Amniotic epithelial cell (primary cell): ENCODE measurements at regions not wholly inside any gene's neighbourhood (a gene's known extent, or its start where the extent isn't known, plus 50 kb on each side); places are given as distances from the start of the nearest gene placed in this dataset.
A peak's percentile ranks its signal among the peaks of the same experiment; 100 is the strongest.

ENCODE experiments used
- DNase-seq: peaks from one replicate; pipeline ENCODE4 v3.0.0-alpha.2; 2010; ENCODE audit warnings: low read depth

DNA sequence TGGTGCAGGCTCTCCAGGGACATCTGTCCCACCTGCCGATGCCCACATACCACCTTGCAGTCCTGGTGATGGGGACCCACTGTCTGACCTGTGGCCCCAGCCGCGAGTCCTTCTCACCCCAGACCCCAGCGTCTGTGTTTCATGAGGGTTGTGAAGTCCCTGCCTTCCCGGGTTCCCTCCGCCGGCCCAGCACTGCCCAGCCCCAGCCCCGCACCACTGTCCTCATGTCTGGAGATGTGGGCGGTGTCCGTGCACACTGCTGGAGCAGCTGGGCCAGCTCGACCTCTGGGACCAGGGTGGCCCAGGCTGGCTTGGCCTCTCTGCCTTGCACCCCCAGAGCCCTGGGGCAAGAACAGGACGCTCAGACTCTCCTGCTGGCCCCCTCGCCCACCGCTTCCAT, 199.5 kb upstream of the CIBAR2 start:
- no peak for DNase-seq

DNA sequence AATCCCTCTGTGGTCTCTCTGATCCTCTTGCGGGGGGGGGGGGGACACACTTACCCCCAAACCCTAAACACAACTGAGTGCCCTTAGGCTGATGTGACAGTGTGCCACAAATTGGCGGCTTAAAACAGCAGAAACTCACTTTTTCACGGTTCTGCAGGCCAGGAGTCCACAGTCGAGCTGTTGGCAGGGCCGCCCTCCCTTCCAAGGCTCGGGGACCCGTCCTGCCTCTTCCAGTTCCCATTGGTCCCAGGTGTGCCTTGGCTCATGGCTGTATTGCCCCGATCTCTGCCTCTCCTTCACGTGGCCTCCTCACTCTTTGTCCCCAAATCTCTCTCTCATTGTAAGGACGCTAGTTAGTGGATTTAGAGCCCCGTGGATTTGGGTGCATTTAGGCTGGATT, 199.9 kb upstream of the CIBAR2 start:
- DNase-seq = no peak

DNA sequence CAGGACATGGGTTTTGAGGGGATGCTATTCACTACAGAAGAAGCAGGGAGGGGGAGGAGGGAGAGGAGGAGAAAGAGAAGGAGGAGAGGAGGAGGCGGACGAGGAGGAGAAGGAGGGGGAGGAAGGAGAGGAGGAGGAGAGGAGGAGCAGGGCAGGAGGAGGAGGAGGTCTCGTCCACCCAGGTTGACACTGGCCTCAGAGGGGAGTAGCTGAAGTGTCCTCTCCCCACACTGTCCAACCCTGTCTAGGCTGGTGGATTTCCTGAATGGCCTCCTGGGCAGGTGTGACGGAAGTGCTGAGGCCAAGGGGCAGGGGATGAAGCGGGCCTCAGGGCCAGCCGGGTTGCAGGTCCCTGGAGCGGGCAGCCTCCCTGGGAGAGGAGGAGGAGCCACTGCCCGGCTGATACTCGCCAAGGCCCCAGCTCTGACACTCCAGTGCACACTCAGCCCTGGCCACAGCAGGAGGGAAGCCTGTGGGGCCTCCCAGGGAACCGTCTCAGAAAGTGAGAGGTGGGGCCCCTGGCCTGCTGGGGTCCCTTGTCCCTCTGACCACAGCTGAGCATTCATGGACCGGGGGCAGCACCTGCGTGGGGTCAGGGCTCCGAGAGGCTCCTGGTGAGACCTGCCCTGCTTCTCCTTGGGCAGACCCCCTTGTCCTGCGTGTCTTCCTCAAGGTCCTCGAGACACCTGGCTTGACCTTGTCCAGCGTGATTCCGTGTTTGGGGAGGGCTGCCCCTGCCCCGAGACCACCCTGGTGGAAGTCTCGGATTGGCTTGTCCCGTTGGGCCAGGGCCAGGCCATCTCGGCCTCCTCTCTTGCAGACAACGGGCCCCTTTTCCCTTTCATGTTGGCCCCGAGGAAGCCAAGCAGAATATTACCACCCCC, 200.6 kb upstream of the CIBAR2 start:
- peak; percentile 36 for DNase-seq

DNA sequence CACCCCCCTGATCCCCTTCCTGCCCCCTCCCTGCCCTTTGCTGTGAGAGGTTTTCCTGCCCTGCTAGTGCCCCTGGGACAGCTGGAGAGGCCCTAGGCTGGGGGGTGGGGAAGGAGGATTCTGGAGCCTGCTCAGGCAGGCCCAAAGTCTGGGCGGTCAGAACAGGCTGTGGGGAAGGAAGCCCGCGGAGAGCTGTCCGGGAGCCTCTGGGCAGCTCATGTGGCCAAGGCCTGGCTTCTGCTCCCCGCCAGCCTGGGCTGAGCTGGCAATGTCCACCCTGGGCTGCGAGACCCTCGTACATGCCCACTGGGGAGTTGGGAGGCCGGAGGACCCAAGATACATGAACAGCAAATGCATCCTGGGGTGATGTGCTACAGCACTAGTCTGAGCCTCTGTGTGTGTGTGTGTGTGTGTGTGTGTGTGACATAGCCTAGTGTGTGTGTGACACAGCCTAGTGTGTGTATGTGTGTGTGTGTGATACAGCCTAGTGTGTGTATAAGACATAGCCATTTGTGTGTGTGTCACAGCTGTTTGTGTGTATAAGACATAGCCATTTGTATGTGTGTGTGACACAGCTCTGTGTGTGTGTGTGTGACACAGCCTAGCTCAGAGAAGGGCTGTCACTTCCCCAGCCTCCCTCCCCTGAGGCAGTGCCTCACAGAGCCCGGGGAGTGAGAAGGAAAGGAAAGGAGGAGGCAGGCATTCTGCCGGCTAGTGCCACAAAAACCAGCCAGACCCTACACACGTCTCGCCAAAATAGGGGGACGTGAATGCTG, 201.4 kb upstream of the CIBAR2 start:
- no peak for DNase-seq

DNA sequence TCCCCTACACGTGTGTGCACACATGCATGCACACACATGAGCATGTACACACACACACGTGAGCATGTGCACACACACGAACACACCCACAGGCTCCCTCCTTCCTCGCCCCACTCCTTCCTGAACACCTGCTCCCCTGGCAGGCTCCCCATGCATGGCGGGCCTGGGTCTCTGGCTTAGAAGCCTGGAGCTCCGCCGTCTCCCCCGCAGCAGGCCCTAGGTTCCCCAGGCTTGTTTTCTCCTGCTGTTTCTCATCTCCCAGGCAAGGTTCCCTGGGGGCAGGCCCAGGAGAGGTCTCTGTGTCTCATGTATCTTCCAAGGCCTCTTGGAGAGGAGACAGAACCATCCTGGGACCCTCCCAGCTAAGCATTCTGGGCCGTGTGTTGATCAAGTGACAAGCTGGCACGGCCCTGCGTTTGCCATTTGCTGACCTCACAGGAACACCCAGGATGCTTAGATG, 202.3 kb upstream of the CIBAR2 start:
- DNase-seq = no peak

DNA sequence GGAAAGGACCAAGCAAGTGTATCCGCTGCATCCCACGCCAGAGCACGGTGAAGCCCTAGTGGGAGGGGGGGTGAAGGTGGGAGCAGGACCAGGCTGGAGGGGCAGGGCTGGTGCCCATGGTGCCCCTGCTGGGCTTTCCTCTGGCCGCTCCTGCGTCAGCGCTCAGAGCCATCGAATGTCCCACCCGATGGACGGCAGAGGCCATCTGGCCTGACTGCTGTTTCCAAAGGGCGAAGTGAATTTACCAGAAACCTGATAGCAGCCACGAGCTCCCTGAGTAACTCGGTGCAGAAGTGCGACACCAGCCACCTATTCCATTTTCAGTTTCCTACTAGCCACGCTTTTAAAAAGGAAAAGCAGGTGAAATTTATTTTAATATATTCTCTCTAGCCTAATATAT, 203.6 kb upstream of the CIBAR2 start:
- no peak for DNase-seq

DNA sequence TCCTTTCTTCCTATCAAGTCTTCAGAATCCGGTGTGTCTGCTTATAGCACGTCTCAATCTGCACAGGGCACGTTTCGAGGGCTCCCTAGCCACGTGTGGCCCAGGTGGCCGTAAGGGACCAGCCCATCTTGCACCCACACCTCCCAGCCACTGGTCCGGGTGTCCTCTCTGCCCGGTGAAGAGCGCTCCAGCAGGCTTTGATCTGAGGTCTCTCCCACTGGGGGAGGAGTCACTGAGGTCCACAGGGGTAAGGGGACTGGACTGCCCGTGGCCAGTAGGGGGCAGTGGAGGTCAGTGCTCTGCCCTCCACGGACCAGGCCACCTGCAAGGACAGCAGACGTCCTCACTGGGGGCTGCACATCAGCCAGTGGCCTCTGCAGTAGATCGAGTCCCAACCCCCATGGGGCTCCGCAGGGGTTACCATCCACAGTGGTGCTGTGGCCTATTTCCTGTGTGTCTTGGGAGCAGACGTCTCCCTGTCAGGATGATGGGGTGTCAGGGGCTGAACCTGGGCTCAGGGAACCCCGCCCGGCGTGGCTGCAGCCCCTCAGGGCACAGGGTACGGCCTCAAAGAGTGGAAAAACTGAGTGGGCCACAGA, 204.1 kb upstream of the CIBAR2 start:
- DNase-seq = peak; percentile 55

DNA sequence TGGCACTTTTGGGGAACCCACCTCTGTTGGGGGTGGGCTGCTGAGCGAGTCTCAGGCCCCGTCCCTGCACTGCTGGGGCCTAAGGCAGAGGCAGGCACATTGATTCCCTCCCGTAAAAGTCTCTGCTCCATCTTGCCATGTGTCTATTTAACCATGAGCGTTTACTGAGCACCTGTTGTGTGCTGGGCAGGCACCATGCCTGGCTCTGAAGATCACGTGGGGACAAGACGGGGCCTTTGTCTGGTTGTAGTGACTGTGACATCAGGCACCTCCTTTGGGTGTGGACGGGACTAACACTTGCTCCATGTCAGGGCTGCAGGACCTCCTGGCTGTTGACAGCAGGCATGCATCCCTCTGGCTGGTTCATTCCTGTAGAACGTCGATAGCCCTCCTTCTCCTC, 204.7 kb upstream of the CIBAR2 start:
- no peak for DNase-seq

DNA sequence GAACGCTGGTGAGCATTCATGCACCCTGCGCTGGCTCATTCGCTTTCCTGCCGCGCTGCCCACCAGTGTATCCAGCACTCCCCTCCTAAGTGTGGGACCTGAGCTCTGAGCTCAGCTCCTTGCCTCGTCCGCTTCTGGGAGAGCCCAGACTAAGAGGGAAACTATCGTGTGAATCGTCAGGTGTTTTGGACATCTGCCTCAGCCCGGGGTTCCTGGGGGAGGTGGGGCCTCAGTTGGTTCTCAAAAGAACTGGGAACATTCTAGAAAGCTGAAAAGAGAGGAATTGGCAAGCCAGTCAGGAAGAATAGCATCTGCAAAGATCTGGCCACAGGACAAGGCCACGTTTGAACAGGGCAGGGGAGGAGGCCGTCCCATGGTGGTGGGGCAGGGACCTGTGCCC, 205.4 kb upstream of the CIBAR2 start:
- no peak for DNase-seq

DNA sequence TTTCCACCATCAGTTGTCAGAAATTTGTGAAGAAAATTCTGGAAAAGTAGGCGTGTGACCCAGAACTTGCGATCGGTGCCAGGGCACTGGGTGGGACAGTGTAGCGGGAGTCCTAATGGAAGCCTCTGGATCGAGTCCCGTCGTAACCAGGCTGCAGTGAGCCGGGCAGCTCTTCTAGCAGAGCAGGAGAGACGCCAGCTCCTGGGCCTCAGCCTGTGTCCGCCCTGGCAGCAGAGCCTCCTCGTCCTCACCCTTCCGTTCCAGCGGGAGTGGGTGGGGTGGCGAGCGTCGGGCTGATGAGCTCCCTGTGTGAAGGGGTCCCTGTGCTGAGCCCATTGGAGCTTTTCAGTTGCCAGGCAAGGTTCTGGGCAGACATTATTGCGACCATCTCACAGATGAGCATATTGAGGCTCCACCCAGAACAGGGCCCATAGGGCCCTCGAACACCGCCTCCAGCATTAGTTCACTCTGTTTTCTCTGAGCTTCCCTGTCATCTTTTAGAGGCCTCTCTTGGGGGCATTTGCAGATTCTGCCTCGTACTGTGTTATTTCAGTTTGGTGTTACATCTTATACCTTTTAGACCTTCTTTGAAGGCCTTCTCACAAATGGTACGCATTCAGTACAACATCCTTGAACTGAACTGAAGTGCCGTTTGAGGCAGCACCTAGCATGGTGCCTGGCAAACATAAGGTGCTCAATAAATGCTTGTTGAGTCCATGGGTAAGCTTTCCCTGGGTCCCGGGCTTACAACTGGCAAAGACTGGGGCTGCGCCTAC, 207.1 kb upstream of the CIBAR2 start:
- DNase-seq = no peak

DNA sequence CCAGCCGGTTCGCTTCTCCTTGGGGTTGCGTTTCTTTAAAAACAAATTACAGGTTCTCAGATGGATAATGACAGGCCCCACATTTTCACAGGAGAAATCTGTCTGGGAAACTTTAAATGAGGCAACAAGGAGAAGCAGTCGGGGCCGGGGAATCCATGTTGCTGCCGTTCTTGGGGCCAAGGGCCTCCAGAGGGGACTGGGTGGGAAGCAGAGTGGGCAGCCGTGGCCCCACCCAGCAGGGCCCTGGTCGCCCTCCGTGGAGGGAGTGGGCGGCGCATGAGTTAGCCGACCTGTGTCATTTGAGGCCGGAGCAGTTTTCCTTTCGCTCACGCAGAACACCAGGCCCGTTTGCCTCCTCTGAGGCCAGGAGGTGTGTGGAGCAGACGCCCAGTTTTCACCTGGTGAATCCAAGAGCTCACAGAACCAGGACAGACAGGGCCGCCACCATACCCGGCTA, 207.7 kb upstream of the CIBAR2 start:
- DNase-seq = no peak

DNA sequence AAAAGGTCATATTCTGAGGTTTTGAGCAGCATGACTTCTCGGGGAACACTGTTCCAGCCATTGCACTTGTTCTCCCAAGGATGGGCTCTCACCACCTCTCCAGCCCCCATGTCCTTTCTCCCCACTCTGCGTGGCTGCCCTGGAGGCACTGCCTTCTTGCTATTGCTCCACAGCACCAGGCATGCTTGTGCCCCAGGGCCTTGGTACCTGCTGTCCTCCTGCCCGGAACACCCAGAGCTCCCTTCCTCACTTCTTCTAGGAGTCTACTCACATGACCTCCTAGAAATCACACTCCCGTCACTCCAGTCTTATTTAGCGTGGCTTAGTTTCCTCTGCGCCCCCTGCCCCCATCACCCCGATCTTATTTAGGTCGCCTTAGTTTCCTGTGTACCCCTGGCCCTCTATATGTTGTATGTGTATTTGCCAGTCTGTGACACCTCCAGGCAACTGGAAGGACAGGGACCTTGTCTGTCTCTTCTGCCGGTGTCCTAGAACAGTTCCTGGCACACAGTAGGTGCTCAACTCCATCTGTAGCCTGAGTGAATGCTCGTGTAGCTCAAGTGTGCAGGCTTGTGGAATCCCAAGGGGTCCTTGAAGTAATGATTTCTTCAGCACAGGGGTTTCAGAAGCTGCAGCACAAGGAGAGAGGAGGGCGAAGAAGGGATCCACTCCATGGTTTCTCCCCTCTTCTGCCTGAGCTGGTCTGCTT, 208.6 kb upstream of the CIBAR2 start:
- no peak for DNase-seq

DNA sequence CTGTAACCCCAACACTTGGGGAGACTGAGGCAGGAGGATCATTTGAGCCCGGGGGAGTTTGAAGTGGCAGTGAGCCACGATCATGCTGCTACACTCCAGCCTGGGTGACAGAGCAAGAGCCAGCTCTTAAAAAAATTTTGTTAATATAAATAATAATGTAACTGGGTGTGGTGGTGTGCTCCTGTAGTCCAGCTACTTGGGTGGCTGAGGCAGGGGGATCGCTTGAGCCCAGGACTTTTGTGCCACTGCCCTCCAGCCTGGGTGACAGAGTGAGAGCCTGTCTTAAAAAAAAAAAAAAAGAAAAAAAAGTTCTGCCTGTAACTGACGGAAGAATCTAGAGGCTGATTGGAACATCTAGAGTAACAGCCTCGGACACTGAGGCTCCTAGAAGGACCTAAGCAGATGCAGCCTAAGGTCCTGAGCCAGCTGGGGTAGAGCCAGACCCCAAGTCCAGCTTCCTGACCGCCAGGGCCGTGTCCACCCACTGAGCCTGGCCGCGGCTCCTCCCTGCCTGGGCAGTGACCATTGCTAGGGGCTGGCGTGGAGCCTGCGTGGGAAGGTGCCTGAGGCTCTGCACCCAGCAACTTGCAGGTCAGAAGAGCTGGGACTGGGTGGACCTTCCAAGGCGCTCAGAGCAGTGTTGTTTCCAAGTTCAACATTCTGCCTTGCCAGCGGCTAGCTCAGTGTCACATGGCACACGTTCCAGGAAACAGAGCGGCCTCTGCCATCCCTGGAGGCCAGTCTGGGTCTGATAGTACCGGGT, 209.4 kb upstream of the CIBAR2 start:
- peak; percentile 87 for DNase-seq

DNA sequence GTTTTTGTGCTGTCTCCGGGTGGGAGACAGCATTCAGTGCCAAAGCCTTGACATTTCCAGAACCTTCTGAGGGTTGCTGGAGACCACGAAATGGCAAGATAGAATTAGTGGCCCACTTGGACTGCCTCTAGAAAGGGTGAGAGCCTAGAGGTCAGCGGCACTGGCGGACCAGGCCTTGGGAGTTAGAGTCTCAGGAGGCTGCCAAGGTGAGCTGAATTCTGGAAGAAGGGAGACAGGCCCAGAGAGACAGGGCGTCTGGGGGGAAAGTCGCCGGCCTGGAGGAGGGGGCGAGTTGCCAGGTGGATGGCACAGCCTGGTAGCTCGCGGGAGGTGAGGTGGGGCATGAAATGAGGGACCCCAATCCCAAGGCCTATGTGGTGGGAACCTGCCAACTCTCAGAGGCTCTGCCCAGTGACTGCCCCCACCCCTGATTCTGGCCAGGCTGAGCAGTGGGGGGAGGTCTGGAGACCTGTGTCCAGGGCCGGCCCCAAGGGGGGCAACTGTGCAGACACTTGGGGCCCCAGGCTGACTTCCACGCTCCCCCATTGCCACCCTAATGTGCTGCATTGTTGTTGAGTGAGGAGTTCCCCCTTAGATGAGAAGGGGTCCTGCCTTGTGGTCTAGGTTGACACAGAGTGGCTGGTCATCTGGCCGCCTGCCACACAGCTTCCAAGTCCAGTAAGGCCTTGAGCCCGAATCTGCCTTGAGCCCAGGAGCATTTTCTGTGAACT, 211.1 kb upstream of the CIBAR2 start:
- no peak for DNase-seq

DNA sequence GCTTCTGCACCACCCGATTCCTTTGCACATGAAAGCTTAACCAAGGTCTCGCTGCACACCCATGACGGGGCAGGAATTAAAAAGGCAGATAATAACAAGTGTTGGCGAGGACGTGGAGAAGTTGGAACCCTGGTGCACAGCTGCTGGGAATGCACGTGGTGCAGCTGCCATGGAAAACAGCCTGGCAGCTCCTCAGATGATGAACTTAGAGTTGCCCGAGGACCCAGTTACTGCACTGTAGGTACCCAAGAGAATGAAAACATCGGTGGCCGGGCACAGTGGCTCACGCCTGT, 211.6 kb upstream of the CIBAR2 start:
- no peak for DNase-seq

DNA sequence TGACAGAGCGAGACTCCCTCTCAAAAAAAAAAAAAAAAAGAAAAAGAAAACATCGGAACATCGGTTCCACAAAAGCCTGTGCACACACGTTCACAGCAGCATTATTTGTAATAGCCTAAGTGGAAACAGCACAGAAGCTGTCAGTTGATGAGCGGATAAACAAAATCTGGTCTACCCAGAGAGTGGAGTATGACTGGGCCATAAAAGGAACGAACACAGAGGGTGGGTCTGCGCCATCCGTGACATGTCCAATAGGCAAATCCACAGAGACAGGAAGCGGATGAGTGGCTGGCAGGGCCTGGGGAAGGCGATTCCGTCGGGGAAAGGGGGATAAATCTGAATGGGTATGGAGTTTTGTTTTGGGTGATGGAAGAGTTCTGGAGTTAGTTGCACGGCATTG, 212.2 kb upstream of the CIBAR2 start:
- DNase-seq = no peak

DNA sequence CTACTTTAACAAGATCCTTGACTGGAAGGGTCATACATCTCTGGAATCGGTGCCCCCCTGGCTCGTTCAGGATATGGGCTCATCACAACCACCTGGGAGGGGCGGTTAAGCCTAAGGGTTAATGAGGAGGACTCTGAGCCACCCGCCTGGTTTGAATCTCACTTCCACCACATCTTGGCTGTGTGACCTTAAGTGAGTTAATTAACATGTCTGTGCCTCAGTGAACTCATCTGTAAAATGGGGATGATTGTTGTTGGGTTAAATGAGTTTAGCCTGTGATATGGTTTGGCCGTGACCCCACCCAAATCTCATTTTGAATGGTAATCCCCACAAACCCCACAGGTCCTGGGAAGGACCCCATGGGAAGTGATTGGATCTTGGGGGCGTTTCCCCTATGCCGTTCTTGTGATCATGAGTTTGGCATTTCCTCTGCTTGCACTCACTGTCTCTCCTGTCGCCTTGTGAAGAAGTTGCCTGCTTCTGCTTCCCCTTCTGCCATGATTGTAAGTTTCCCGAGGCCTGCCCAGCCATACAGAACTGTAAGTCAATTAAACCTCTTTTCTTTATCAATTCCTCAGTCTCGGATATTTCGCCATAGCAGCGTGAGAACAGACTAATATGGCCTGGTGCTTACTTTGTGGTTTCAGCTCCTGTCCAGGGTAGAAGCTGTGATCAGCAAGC, 214.0 kb upstream of the CIBAR2 start:
- peak; percentile 68 for DNase-seq

DNA sequence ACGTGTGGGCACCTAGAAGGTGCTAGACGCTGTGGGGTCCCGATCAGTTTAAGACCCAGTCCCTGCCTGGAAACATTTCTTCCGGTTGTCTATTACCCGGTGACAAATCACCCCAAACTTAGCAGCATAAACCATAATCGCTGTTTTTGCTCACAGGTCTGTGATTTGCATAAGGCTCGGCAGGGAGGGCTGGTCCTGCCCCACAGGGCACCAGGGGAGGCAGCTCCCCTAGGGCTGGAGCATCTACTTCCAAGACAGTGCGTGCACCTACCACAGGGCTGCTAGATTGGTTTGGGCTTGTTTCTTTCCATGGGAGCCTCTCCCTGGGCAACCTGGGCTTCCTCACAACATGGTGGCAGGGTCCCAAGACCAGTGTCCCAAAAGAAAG, 214.5 kb upstream of the CIBAR2 start:
- no peak for DNase-seq
